ENCODE measurements at regions not wholly inside any gene's neighbourhood (a gene's known extent, or its start where the extent isn't known, plus 50 kb on each side); places are given as distances from the start of the nearest gene placed in this dataset.

- no peak for DNase-seq
- Histone ChIP-seq H3K27ac (no peak overlapping the region), H3K4me3 (ENCODE audit: low read depth, low read length) (no peak overlapping the region), H3K27me3 (ENCODE audit: insufficient read depth, low read depth, severe bottlenecking) (no peaks in the 10 kb centered on the region), H3K9me3 (ENCODE audit: severe bottlenecking) (no peaks in the 10 kb centered on the region), H3K36me3 (no peaks in the 10 kb centered on the region)
- no peak for TF ChIP-seq CTCF (IDR thresholded peaks at IDR 0.05; ENCODE audit: low read depth, low read length)
Observed at GRCh38 chr16:60031740-60032139, 1297.6 kb upstream of the GOT2 start.

GRCh38 chr16:60027351-60027750, 1293.2 kb upstream of the GOT2 start:
- no peak for DNase-seq
- Histone ChIP-seq H3K27ac (no peak overlapping the region), H3K27me3 (ENCODE audit: insufficient read depth, low read depth, severe bottlenecking) (no peaks in the 10 kb centered on the region), H3K4me3 (ENCODE audit: low read depth, low read length) (no peak overlapping the region), H3K9me3 (ENCODE audit: severe bottlenecking) (no peaks in the 10 kb centered on the region), H3K36me3 (no peaks in the 10 kb centered on the region)
- no peak for TF ChIP-seq CTCF (IDR thresholded peaks at IDR 0.05; ENCODE audit: low read depth, low read length)

GRCh38 chr16:60013076-60013475, 1279.0 kb upstream of the GOT2 start:
- Histone ChIP-seq H3K36me3 (no peaks in the 10 kb centered on the region), H3K27me3 (ENCODE audit: insufficient read depth, low read depth, severe bottlenecking) (no peaks in the 10 kb centered on the region), H3K4me3 (ENCODE audit: low read depth, low read length) (no peak overlapping the region), H3K27ac (no peak overlapping the region), H3K9me3 (ENCODE audit: severe bottlenecking) (no peaks in the 10 kb centered on the region)
- DNase-seq = no peak
- TF ChIP-seq CTCF (IDR thresholded peaks at IDR 0.05; ENCODE audit: low read depth, low read length) = no peak

- no peak for DNase-seq
- TF ChIP-seq CTCF (IDR thresholded peaks at IDR 0.05; ENCODE audit: low read depth, low read length) = no peak
- H3K27me3 ChIP-seq (ENCODE audit: insufficient read depth, low read depth, severe bottlenecking) = no peaks in the 10 kb centered on the region
- H3K4me3 ChIP-seq (ENCODE audit: low read depth, low read length) = no peak overlapping the region
- peaks cover 4% of the 10 kb centered on the region for H3K9me3 ChIP-seq (ENCODE audit: severe bottlenecking)
- no peaks in the 10 kb centered on the region for H3K36me3 ChIP-seq
- no peak overlapping the region for H3K27ac ChIP-seq
Observed at GRCh38 chr16:60001523-60001922, 1267.4 kb upstream of the GOT2 start.

GRCh38 chr16:59997706-59998105, 1263.6 kb upstream of the GOT2 start:
- DNase-seq = no peak
- H3K9me3 ChIP-seq (ENCODE audit: severe bottlenecking) = peaks cover 4% of the 10 kb centered on the region
- no peaks in the 10 kb centered on the region for H3K27me3 ChIP-seq (ENCODE audit: insufficient read depth, low read depth, severe bottlenecking)
- no peak overlapping the region for H3K4me3 ChIP-seq (ENCODE audit: low read depth, low read length)
- no peaks in the 10 kb centered on the region for H3K36me3 ChIP-seq
- H3K27ac ChIP-seq = no peak overlapping the region
- no peak for TF ChIP-seq CTCF (IDR thresholded peaks at IDR 0.05; ENCODE audit: low read depth, low read length)

GRCh38 chr16:59993101-59993500, 1259.0 kb upstream of the GOT2 start:
- H3K36me3 ChIP-seq = no peaks in the 10 kb centered on the region
- no peak overlapping the region for H3K4me3 ChIP-seq (ENCODE audit: low read depth, low read length)
- no peaks in the 10 kb centered on the region for H3K27me3 ChIP-seq (ENCODE audit: insufficient read depth, low read depth, severe bottlenecking)
- no peak for TF ChIP-seq CTCF (IDR thresholded peaks at IDR 0.05; ENCODE audit: low read depth, low read length)
- peaks cover 2% of the 10 kb centered on the region for H3K9me3 ChIP-seq (ENCODE audit: severe bottlenecking)
- DNase-seq = peak; percentile 42
- no peak overlapping the region for H3K27ac ChIP-seq

All from WERI-Rb-1 (cell line).